ENCODE measurements at regions not wholly inside any gene's neighbourhood (a gene's known extent, or its start where the extent isn't known, plus 50 kb on each side); places are given as distances from the start of the nearest gene placed in this dataset.

DNA sequence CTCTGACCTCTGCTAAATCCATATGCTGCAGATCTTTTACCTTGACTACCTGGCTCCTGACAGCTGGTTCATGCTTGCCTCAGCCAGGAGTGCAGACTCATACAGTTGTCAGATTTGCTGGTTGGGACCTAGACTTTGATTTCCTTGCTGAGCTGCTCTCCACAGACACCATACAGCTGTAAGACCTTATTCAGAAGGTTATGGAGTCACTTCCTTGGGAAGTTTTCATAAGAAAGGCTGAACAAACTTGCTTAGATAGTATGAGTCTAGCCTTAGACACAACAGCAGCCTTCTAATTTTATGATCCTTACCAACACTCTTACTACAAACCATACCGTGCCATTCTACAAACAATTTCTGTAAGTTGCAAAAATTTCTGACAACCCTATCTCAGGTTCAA is 102.9 kb downstream of the EDN1 start:
- H3K27me3 Mint-ChIP-seq, result peaks cover 19% of the 10 kb centered on the region
- no peaks in the 10 kb centered on the region for H4K20me1 ChIP-seq (ENCODE audit: control insufficient read depth, insufficient read depth, low read length, poor library complexity, severe bottlenecking)
- DNase-seq (no peak), ATAC-seq (ENCODE audit: low read depth) (no peak)
- no CpG with 5 or more reads among the region's 1 CpG for WGBS (ENCODE audit: insufficient coverage)
- no peaks in the 10 kb centered on the region for H3K9me3 Mint-ChIP-seq (ENCODE audit: insufficient read depth)
- no peaks in the 10 kb centered on the region for H3K79me2 ChIP-seq (ENCODE audit: control insufficient read depth, insufficient read depth, low read length)
- no peak overlapping the region for H3K4me3 ChIP-seq (ENCODE audit: control extremely low read depth in 1 of 5, extremely low read depth in 1 of 5, insufficient read depth in 1 of 5, low read depth in 2 of 5, low read length in 4 of 5)
- H3K4me1 ChIP-seq (ENCODE audit: control insufficient read depth in 2 of 2, insufficient read depth in 2 of 2, low read length in 2 of 2), result no peaks in the 10 kb centered on the region
- ChIA-PET CTCF (no interaction called here), POLR2A (no interaction called here)
- H3K27ac ChIP-seq (ENCODE audit: low read length in 2 of 2), result no peak overlapping the region
- H3K36me3 ChIP-seq (replicated peaks in 1 of 2; ENCODE audit: control extremely low read depth in 1 of 2, control insufficient read depth in 1 of 2, extremely low read depth in 1 of 2, insufficient read depth in 2 of 2, low read length in 1 of 2), result no peaks in the 10 kb centered on the region
- no peaks in the 10 kb centered on the region for H3K27me3 ChIP-seq (replicated peaks in 1 of 4; ENCODE audit: control extremely low read depth in 1 of 4, control insufficient read depth in 3 of 4, insufficient read depth in 4 of 4, low read length in 3 of 4)
- no peak overlapping the region for H2AFZ ChIP-seq (ENCODE audit: insufficient read depth, low read depth, low read length, poor library complexity, severe bottlenecking)
- no peaks in the 10 kb centered on the region for H3K4me1 Mint-ChIP-seq
- H3K9ac ChIP-seq (ENCODE audit: low read length), result no peak overlapping the region
- H3K27ac Mint-ChIP-seq, result no peak overlapping the region
- intact Hi-C loops (cut with micrococcal nuclease), result no loop called here
- no peak overlapping the region for H3K4me2 ChIP-seq (replicated peaks; ENCODE audit: low read depth, low read length, poor library complexity, severe bottlenecking)
- H3K4me3 Mint-ChIP-seq, result no peak overlapping the region
- TF ChIP-seq EZH2 (IDR thresholded peaks at IDR 0.05; ENCODE audit: borderline replicate concordance, insufficient read depth, low read depth, low read length, poor library complexity, severe bottlenecking), result no peak
- no peak for TF ChIP-seq CTCF (IDR thresholded peaks at IDR 0.05)
- no peaks in the 10 kb centered on the region for H3K9me3 ChIP-seq (ENCODE audit: control extremely low read depth in 1 of 3, control insufficient read depth in 2 of 3, insufficient read depth in 1 of 3, low read length in 2 of 3)

- Mint-ChIP-seq H3K4me3 (no peak overlapping the region), H3K27ac (no peak overlapping the region), H3K9me3 (ENCODE audit: insufficient read depth) (no peaks in the 10 kb centered on the region), H3K27me3 (peaks cover 16% of the 10 kb centered on the region), H3K4me1 (no peaks in the 10 kb centered on the region)
- ChIA-PET POLR2A (no interaction called here), CTCF (no interaction called here)
- Histone ChIP-seq H3K79me2 (ENCODE audit: control insufficient read depth, insufficient read depth, low read length) (no peaks in the 10 kb centered on the region), H2AFZ (ENCODE audit: insufficient read depth, low read depth, low read length, poor library complexity, severe bottlenecking) (no peak overlapping the region), H3K36me3 (replicated peaks in 1 of 2; ENCODE audit: control extremely low read depth in 1 of 2, control insufficient read depth in 1 of 2, extremely low read depth in 1 of 2, insufficient read depth in 2 of 2, low read length in 1 of 2) (no peaks in the 10 kb centered on the region), H3K9me3 (ENCODE audit: control extremely low read depth in 1 of 3, control insufficient read depth in 2 of 3, insufficient read depth in 1 of 3, low read length in 2 of 3) (no peaks in the 10 kb centered on the region), H3K27ac (ENCODE audit: low read length in 2 of 2) (no peak overlapping the region), H4K20me1 (ENCODE audit: control insufficient read depth, insufficient read depth, low read length, poor library complexity, severe bottlenecking) (no peaks in the 10 kb centered on the region), H3K9ac (ENCODE audit: low read length) (no peak overlapping the region), H3K4me2 (replicated peaks; ENCODE audit: low read depth, low read length, poor library complexity, severe bottlenecking) (no peak overlapping the region), H3K4me1 (ENCODE audit: control insufficient read depth in 2 of 2, insufficient read depth in 2 of 2, low read length in 2 of 2) (no peaks in the 10 kb centered on the region), H3K27me3 (replicated peaks in 1 of 4; ENCODE audit: control extremely low read depth in 1 of 4, control insufficient read depth in 3 of 4, insufficient read depth in 4 of 4, low read length in 3 of 4) (no peaks in the 10 kb centered on the region), H3K4me3 (ENCODE audit: control extremely low read depth in 1 of 5, extremely low read depth in 1 of 5, insufficient read depth in 1 of 5, low read depth in 2 of 5, low read length in 4 of 5) (no peak overlapping the region)
- DNase-seq (no peak), ATAC-seq (ENCODE audit: low read depth) (no peak)
- intact Hi-C loops (cut with micrococcal nuclease), result no loop called here
- TF ChIP-seq EZH2 (IDR thresholded peaks at IDR 0.05; ENCODE audit: borderline replicate concordance, insufficient read depth, low read depth, low read length, poor library complexity, severe bottlenecking) (no peak), CTCF (IDR thresholded peaks at IDR 0.05) (no peak)
- WGBS (ENCODE audit: insufficient coverage), result 100% methylated on average over 2 of the region's 3 CpGs
Observed at GRCh38 chr6:12394170-12394569, 104.0 kb downstream of the EDN1 start.
